GM19467 (cell line): ENCODE measurements at regions not wholly inside any gene's neighbourhood (a gene's known extent, or its start where the extent isn't known, plus 50 kb on each side); places are given as distances from the start of the nearest gene placed in this dataset.
"Not testable (repeated sequence)": the region's sequence is repeated elsewhere in the genome, so short reads cannot be mapped to it uniquely, and the experiment has no call there.

Experiments
- ATAC-seq: cut with Tn5 transposase; IDR thresholded peaks from one replicate; pipeline ENCODE4 v1.9.1; 2021; ENCODE audit warnings: mild to moderate bottlenecking, moderate library complexity; ENCODE audit not compliant: unreplicated experiment

DNA sequence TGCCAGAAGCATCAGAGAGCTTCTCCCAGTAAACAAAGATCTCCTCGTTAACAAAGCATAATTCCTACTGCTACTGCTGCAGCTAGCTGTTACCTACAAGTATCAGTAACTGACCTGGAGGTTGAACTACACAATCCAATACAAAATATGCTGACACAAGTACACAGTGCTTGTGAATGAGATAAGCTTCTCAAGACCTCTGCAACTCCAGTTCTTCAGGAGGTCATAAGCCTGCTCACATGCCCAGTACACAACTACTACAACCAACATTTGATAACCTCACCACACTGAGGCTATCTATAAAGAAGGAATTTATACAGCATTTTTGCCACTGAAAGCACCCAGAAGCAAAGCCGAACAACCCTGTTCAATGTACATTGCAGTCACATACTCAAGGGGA is 66.7 kb upstream of the SMARCAD1 start:
- ATAC-seq = no peak

DNA sequence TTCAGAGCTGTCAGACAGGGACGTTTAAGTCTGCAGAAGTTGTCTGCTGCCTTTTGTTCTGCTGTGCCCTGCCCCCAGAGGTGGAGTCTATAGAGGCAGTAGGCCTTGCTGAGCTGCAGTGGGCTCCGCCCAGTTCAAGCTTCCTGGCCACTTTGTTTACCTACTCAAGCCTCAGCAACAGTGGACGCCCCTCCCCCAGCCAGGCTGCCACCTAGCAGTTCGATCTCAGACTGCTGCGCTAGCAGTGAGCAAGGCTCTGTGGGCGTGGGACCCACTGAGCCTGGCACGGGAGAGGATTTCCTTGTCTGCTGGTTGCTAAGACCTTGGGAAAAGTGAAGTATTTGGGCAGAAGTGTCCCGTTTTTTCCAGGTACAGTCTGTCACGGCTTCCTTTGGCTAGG is 59.6 kb upstream of the SMARCAD1 start:
- not testable (repeated sequence) for ATAC-seq

DNA sequence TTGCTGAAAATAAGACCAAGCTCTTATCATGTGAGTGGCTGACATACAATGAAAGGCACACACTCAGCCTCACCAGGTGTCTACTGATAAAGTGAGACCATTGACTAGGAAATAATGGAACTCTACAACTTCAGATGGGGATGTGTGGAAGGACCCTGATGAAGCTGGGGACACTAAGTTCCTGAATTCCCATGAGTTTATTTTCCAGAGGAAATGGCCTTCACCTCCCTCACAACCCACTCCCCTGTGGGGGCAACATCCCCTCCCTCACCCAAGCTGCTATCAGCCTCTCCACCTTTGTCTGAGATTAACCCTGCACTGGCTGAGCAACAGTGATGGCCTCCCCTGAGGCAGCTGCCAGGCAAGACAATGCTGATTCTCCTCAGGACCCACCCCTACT is 55.2 kb upstream of the SMARCAD1 start:
- no peak for ATAC-seq

DNA sequence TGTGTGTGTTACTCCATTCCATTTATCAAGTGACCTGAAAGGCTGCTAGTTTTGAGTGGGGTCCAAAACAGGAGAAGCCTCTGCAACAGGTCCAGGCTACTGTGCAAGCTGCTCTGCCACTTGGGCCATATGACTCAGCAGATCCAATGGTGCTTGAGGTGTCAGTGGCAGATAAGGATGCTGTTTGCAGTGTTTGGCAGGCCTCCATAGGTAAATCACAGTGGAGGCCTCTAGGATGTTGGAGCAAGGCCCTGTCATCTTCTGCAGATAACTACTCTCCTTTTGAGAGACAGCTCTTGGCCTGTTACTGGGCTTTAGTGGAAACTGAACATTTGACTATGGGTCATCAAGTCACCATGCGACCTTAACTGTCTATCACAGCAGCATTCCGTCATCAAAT is 52.3 kb upstream of the SMARCAD1 start:
- ATAC-seq = not testable (repeated sequence)

DNA sequence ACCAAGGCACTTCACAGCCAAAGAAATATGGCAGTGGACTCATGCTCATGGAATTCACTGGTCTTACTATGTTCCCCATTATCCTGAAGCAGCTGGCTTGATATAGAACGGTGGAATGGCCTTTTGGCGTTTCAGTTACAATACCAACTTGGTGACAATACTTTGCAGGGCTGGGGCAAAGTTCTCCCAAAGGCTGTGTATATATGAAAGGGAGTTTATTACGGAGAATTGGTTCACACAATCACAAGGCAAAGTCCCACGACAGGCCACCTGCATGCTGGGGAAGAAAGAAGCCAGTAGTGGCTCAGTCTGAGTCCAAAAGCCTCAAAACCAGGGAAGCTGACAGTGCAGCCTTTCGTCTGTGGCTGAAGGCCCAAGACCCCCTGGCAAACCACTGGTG is 50.8 kb upstream of the SMARCAD1 start:
- no peak for ATAC-seq
